Neural progenitor cell (in vitro differentiated cells): ENCODE measurements at regions not wholly inside any gene's neighbourhood (a gene's known extent, or its start where the extent isn't known, plus 50 kb on each side); places are given as distances from the start of the nearest gene placed in this dataset.

Experiments
- CTCF ChIP-seq: fragments of 200-600 bp; sonication (generic); IDR thresholded peaks from 2 replicates; pipeline ENCODE4 v1.5.1; 2017; ENCODE audit warnings: antibody characterized with exemption, mild to moderate bottlenecking
- EZH2phosphoT487 ChIP-seq: fragments of 200-600 bp; sonication (generic); IDR thresholded peaks from 2 replicates; pipeline ENCODE4 v1.6.1; 2017; ENCODE audit warnings: antibody characterized with exemption

- TF ChIP-seq CTCF = no peak
- no peak for TF ChIP-seq EZH2phosphoT487
Measured at GRCh38 chr3:24040311-24040710, 95.2 kb downstream of the NR1D2 start.
